HG02885 (cell line): ENCODE measurements at regions not wholly inside any gene's neighbourhood (a gene's known extent, or its start where the extent isn't known, plus 50 kb on each side); places are given as distances from the start of the nearest gene placed in this dataset.
A peak's percentile ranks its signal among the peaks of the same experiment; 100 is the strongest.

ENCODE experiments used
- ATAC-seq: cut with Tn5 transposase; IDR thresholded peaks from one replicate; pipeline ENCODE4 v1.9.1; 2021; ENCODE audit warnings: mild to moderate bottlenecking; ENCODE audit not compliant: unreplicated experiment, poor library complexity

DNA sequence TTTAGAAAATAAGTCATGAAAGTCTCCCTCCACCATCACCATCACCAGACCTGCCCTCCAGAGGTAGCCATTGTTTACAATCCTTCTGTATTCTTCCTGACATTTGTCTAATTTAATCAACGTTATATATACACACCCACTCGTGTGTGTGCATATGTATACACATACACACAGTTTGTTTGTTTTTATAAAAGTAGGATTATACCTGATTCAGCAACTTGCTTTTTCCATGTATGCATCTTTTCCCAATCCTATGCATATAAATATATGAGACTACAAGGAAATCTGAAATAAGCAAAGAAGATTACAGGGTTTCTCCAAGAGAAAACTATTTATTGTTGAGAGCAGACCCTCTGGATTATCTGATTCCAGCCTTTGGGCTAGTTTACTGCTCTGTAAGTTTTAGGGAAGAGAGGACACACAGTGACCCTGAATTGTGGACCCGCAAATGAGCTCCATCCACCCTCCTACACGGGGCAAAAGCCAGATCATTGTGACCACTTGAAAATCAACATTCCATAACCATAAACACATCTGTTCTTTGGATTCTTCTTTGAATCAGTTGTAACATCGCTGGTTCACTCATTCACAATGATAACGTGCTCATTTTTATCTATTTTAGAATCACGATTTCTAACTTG is 104.3 kb downstream of the CPN2 start:
- ATAC-seq = no peak

DNA sequence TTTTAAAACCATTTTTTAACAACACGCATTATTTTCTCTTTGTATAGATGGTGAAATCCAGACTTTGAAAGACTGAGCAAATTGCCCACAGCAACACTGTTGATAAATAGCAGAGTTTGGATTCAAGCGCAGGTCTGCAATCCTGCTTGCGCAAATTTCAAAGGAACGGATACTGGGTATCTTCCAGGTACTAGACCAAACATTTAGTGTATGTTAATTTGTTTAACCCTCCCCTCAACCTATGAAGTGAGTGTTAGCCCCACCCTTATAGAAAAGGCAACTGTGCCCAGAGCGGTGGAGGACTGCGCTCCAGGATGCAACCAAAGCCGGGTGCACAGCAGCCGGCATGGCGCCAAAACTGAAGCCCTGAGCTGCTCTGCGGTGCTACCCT is 103.8 kb downstream of the CPN2 start:
- ATAC-seq = no peak

DNA sequence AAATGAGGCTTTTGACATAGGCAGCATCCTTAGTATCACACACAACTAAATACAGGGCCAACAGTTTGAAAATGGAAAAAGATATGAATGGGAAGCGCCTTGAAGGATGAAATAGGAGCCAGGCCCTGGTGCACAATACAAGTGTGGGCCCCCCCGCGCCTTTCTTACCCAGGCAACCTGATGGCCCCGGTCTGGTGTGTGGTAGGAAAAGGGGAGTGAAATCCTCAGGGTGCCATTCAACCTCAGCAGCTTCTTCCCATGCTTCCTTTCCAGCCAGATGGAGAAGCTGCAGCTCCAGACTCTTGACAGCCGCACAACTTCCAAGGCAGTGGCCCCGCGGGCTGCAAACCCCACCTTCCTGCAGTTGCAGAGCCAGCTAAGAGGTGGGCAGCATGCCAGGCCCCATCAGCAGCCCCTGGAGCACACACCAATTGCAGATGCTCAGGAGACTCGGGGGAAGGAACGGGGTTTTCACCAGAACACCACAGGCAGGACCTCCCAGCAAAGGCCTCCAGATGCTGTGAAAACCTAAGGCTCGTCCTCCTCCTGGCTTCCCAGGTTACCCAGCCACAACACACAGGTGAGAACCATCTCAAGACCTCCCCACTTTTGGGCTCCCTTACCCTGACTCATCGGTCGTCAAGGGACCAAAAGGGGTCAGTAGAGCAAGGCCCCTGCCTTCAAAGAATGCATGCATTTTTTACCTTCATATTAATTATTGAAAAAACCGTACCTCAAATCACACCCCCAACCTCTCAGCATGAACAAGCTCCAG is 101.6 kb downstream of the CPN2 start:
- no peak for ATAC-seq

DNA sequence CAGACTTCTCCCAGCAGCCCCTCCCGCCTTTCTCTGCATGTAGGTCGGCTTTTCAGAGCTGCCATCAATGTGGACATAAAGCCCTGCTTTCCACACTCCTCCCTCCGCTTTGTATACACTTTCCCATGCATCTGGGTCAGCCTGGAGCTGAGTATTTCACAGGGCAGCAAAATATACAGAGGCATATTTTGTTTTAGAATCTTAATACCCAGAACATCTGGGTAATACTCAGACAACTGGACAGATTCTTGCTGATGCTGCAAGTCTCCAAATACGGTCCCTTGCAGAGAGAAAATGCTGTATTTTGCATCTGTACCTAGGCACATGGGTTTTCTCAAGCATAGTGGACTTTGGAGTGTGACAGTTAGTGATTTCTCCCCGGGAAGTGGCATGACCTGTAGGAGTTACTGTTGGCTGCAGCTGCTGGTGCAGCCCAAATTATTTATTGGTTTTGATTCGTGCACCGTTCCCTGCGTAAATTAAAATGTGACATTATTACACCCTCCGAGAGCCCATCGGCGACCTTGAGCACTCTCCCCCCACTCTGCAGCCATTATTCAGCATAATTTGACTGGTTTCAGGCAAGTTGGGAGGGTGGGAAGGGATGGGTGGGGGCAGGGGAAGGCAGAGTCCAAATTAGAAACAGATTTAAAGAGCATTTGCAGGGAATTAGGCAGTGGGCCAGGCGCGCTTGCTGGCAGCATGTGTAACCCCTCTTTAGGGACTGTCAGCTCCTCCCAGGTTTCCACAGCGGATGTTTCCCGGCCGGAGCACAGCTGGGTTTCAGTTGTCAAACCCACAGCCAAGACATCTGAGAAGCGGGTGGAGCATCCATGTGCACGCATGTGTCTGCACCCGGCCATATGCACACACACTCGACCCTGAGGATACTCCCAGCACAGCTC is 100.8 kb downstream of the CPN2 start:
- no peak for ATAC-seq

DNA sequence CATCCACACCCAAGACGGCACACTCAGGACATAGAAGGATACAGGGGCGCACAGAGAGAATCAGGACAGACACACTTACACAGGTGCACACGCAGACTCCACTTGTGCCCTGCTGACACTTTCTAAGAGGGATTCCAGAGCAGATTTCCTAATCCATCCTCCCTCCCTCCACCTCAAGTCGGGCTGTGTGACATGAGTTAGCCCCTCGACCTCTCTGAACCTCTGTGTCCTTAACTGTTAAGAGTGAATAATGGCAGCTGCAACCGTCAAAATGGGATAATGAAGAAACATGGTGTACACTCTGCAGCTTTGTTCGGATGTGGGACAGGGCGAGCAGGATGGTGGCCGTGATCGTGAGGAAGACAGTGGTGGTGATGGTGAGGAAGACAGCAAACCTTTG is 100.1 kb downstream of the CPN2 start:
- no peak for ATAC-seq

DNA sequence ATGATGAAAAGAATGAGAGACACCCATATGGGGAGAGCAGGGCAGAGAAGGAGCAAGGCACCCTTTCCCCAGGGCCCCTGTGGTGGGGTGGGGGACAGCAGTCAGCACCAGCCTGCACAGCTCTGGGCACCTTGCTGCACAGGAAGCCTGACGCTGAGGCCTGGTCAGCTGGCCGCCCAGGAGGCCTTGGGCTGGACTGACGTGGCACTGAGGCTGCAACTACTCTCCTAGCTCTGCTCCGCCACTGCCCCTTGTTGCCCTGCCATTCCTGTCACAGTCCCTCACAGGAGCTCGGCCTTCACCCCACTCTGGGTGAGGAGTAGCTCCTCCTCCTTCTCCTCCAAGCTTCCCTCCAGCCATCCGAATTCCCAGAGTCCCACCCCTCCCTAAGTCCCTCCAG is 99.7 kb downstream of the CPN2 start:
- ATAC-seq = no peak

DNA sequence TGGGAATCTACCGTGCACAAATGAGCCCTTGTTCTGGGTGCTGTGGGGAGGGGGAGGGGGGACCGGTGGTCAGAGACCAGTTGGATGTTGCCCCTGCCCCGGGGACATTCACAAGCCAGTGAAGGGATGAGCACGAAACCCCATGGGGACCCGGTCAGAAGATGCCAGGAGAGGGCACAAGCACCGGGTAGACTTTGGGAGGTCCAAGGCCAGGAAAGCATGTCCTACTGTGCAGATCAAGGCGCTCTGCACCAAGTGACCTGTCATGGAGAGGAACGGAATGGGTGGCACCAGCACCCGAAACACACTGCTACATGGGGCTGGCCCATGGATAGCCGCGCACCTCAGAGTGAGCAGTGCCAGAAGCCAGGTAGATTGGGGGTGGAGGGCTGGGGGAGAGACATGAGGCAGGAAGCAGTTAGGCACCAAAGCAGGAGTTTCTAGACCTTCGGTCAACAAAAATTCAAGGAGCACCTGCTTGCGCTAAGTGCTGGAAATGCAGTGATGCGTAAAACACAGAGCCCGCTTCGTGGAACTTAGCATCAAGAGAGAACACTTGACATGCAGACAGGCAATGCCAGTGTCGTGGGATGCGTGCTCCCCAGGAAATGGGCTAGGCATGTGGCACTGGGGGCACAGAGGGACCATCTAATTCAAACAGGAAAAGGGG is 99.1 kb downstream of the CPN2 start:
- ATAC-seq = no peak

DNA sequence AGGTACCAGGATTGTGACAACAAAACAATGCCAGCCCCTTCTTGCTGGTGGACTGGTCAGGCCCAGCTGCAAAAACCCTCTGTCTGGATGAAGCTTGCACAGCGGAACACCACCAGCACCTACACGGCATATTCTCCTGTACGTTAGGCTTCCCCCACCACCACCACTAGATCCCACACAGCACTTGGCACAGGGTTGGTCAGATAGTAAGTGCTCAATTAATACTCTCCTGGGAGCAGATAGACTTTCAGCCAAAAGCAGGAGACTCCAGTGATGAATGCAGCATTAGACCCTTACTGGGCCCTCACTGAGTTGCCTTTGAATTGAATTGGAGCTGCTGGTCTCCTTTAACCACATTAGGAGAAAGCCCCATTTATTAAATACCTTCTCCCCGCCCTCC is 97.9 kb downstream of the CPN2 start:
- no peak for ATAC-seq

DNA sequence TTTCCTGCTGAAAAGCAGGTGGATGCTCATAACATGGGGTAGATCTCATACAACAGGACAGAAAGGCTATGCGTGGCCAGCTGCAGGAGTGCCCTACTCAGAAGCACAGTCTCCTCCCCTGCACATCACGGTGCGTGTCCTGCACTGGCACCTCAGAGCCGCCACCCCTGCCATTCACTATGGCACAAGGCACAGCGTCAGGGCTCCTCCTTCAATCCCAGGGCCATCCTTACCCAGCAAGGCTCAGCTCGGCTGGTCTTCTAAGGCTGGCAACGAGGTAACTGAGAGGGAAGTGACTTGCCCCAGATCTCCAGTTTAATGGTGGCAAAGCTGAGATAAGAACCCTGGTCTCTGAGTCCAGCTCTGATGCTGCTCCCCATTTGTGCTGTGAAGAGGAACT is 97.1 kb downstream of the CPN2 start:
- no peak for ATAC-seq

DNA sequence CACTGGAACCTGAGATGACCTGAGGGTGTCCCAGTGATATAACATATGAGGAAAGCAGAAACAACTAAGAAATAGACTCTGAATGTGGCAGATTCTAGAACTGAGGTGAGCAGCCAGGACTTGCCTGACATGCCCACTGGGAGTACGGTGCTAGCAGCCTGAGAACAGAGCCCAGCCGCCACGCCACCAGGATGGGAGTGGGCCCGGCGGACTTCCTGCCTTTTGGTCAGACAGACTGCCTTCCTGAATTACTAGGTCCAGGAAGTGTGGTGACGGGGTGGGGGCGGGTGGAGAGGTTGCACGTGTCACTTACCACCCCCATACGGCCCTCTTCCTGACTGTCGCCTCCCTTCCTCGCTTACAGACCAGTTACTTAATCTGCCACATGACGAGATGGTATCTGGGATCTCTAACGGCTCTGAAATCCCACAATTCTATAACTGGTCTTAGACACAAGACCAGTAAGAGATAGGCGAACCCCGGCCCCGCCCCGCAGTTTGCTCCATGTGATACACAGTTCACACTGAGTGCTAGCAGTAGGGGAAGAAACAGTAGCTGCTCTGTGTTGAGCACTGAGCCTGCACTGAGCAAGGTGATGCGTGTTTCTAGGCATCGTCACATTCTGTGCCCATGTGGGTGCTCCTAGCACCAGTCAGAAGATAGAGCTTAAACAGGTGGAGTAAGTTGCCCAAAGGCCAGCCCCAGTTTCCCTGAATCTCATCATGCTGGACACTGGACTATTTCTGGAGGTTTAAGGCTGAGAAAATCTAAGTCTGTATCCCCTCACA is 95.7 kb downstream of the CPN2 start:
- peak; percentile 69 for ATAC-seq

DNA sequence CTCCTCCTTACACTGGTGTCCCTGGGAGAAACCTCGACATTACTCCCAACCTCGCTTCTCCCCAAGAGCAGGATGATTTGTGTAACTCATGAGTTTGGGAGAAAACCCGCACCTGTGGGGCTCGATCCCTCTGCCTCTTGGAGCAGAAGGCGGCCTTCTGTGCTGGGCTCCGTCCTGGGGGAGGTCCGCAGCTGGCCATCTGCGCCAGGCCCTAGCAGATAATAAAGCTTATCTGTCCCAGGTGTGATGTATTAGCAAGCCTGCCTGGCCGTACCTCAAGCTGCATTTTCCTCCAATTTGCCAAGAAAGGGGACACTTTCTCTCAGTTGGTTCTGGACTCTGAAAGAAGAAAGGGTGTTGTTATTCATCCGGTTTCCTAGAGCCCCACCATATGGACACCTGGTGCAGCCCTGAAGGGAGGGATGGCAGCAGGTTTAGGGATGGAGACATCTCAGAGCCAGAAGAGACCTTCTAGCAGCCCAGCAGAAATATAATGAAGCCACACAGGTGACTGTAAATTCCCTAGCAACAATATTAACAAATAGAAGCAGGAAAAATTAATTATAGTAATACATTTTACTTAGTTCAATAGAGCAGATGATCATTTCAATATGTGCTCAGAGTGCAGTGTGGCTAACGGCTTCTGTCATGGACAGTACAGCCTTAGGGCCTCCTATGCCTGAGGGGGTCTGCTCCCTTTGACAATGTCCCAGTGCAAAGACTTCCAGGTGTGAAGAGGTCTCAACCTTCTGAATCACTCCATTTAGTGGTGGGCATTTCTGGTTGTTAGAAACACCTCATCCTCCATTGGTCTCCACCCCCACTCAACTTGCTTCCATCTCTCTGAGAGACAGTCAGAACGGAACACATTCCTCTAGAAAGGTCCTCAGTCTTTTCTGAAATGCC is 94.8 kb downstream of the CPN2 start:
- no peak for ATAC-seq

DNA sequence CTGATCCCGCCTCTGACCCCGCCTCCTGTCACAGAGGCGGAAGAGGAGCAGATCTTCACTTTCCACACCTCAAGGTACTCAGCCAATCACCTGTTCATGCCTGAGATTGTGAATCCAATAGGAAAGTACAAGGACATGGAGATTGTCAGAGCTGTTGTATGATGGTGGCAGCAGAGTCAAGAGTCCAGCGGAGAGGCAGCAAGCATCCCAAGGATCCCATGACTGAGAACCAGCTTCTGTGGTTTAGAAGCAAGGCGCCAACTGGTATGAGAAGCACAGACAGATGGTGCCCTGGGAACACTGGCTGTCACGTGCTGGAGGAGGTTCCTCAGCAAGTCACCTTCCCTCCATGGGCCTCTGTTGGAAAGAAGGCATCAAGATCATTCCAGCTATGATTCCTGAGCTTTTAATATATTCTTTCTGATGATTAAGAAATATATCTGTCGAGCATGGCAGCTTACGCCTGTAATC is 93.9 kb downstream of the CPN2 start:
- no peak for ATAC-seq

DNA sequence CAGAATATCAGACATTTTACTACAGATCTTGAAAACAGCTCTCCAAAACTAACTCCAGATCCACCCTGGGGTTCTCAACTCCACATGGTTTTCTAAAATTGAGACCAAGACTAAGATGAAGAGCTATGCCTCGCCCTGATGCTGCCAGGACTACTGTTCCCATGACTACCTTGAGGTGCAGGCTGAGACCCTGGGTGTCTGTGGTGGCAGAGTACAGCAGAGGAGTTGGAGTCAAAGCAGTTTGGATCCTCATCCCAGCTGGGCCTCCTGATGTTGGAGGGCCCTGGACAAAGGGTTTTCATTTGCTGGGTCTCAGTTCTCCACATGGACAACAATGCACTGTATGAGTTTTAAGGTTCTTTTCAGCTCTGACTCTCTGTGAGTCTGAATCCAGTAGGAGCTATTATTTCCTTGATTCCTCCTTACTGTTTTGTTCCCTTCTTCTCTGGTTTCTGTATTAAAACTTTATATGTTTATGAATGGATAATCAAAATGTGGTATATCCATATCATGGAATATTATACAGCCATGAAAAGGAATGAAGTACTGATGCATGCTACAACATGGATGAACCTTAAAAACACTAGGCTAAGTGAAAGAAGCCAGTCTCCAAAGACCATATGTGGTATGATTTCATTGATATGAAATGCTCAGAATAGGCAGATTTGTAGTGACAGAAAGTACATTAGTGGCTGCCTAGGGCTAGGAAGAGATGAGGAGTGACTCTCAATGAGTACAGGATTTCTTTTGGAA is 93.0 kb downstream of the CPN2 start:
- no peak for ATAC-seq

DNA sequence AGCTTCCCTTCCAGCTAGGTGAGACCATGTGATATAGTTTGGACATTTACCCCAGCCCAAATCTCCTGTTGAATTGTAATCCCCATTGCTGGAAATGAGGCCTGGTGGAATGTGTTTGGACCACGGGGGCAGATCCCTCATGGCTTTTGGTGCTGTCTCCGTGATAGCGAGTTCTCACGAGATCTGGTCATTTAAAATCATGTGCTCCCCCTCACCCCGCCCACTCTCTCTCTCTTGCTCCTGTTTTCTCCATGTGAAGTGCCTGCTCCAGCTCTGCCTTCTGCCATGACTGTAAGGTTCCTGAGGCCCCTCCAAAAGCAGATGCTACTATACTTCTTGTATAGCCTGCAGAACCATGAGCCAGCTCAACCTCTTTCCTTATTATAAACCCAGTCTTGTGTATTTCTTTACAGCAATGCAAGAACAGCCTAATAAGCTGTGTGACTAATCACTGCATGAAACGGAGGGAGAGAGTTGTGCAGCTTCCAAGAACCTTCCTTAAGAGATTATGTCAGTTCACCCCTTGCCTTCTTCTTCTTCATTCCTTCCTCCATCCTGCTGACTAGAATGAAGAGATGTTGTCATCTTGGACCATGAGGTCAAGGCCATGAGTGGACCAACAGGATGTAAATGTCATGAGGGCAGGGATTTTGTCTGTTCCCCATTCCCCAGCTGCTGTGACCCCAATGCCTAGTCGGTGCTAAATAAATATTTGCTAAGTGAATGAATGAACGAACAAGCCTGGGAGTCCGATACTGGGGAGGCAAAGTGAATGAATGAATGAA is 91.0 kb downstream of the CPN2 start:
- no peak for ATAC-seq

DNA sequence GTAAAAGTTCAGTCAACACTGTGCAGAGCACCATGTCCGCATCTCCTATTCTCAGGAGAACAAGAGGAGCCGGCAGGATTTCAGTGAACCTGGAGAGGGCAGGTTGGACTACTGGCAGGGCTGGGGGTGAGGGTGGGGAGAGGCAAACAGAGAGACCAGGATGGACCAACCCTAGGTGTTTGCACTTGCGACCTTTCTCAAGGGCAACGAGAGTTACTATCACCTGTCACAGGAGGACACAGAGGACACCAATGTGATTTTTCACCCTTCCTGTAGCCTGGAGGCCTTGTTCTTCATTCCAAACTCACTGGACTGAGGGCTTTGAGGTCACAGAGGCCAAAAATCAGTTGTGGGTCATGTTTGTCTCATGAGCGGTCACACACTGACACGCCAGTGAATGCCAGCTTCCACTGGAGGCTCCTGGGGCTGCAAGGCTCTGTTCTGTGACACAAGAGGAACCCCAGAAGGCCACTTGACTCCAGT is 89.5 kb downstream of the CPN2 start:
- ATAC-seq = no peak

DNA sequence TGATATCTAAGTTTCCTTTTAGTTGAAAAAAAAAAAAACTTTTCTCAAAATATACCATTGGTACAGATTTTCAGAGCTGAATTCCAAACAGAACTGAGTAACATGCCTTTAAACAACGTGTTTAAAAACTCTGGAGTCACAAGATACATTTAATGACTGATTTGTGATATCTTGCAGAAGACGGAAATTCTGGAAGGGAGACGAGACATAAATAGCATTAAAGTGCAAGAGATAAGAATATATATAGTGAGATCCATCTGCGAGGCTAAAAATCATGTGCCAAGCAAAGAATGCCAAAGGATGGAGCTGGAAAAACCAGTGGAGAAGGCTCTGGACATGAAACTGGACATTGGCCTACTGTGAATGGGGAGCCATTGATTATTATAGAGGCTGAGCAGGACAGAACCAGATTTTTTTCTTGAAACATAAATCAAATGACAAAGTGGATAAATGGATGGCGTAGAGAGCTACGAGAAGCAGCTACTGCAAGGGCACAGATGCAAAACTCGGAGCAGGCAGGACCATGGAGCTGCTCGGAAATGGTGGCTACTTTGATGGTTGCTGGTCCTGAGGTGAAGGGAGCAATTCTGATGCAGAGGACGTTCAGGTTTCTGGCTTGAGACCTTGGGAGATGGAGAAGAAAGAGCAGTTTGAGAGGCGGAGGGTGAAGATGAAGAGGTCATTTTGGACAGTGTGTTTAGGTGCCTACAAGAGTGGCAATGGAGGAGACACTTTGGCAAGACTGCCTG is 88.8 kb downstream of the CPN2 start:
- ATAC-seq = no peak
